Osteocyte (in vitro differentiated cells): ENCODE measurements at regions not wholly inside any gene's neighbourhood (a gene's known extent, or its start where the extent isn't known, plus 50 kb on each side); places are given as distances from the start of the nearest gene placed in this dataset.

ENCODE experiments used
- DNase-seq: peaks from one replicate; pipeline ENCODE4 v3.0.0; 2021; ENCODE audit warnings: mixed read lengths; ENCODE audit not compliant: unreplicated experiment; ENCODE audit errors: extremely low spot score
- H3K27ac Mint-ChIP-seq: one replicate; pipeline ENCODE4 v1.8.0; 2021; ENCODE audit warnings: mild to moderate bottlenecking, mixed read lengths; ENCODE audit not compliant: unreplicated experiment
- H3K27me3 Mint-ChIP-seq: one replicate; pipeline ENCODE4 v1.8.0; 2021; ENCODE audit warnings: mixed read lengths; ENCODE audit not compliant: unreplicated experiment
- H3K36me3 Mint-ChIP-seq: one replicate; pipeline ENCODE4 v1.8.0; 2021; ENCODE audit warnings: mixed read lengths; ENCODE audit not compliant: unreplicated experiment
- H3K4me1 Mint-ChIP-seq: one replicate; pipeline ENCODE4 v1.8.0; 2021; ENCODE audit warnings: mixed read lengths; ENCODE audit not compliant: unreplicated experiment
- H3K4me3 Mint-ChIP-seq: one replicate; pipeline ENCODE4 v1.8.0; 2021; ENCODE audit warnings: mild to moderate bottlenecking, moderate library complexity, mixed read lengths; ENCODE audit not compliant: unreplicated experiment
- H3K9me3 Mint-ChIP-seq: one replicate; pipeline ENCODE4 v1.8.0; 2021; ENCODE audit warnings: mixed read lengths; ENCODE audit not compliant: unreplicated experiment
- CTCF ChIP-seq: fragments of 200-600 bp; sonication (generic); IDR thresholded peaks from 2 replicates; pipeline ENCODE4 v1.5.0; 2021; ENCODE audit warnings: antibody characterized with exemption, mild to moderate bottlenecking, moderate library complexity

GRCh38 chr2:171626949-171627348 lies 60.3 kb upstream of the DYNC1I2 start:
- no peak overlapping the region for H3K4me3 Mint-ChIP-seq
- no peak overlapping the region for H3K27ac Mint-ChIP-seq
- peaks cover 10% of the 10 kb centered on the region for H3K27me3 Mint-ChIP-seq
- DNase-seq = no peak
- peaks cover 14% of the 10 kb centered on the region for H3K4me1 Mint-ChIP-seq
- TF ChIP-seq CTCF = no peak
- peaks cover 13% of the 10 kb centered on the region for H3K9me3 Mint-ChIP-seq
- peaks cover under 1% of the 10 kb centered on the region for H3K36me3 Mint-ChIP-seq

DNA sequence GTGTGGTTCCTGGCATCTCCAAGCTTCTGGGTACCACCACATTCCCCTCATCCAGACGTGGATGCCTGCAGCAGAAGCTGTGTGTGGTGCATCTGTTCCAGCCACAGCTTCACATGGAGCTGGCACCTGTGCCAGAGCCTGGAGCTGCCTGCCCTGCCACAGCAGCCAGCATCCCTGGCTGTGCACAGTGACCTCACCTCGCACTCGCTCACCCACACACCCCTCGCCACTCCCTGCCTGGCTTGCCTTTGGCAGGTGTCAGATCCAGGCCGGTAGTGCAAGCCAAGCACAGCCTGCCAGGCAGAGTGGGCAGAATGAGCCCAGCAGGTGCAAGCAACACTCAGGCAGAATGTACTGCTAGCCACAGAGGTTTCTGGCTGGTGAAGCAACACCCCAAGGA lies 59.9 kb upstream of the DYNC1I2 start:
- Mint-ChIP-seq H3K27me3 (peaks cover 10% of the 10 kb centered on the region), H3K36me3 (peaks cover 2% of the 10 kb centered on the region), H3K4me1 (peaks cover 14% of the 10 kb centered on the region), H3K27ac (no peak overlapping the region), H3K9me3 (peaks cover 13% of the 10 kb centered on the region), H3K4me3 (no peak overlapping the region)
- no peak for TF ChIP-seq CTCF
- no peak for DNase-seq

DNA sequence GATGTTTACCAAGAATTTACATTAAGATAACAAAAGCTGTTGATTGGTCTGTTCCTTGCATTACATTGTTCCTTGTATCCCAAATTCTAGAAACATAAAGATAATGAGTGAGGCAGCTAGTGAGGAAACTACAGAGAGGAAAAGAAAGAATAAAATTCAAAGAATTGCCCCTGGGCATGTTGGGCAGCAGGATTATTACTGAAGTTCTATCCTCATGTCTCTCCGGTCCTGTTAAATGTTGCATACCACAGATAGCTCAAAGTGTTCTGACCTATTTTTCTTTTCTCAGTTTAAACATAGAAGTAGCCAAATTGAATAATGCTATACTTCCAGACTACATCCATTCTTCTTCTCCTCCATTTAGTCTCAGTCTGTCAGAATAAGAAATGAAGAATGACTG lies 58.2 kb upstream of the DYNC1I2 start:
- DNase-seq = no peak
- H3K27me3 Mint-ChIP-seq = peaks cover 14% of the 10 kb centered on the region
- TF ChIP-seq CTCF = no peak
- no peak overlapping the region for H3K4me3 Mint-ChIP-seq
- H3K36me3 Mint-ChIP-seq = peaks cover 2% of the 10 kb centered on the region
- peaks cover 13% of the 10 kb centered on the region for H3K9me3 Mint-ChIP-seq
- peaks cover 14% of the 10 kb centered on the region for H3K4me1 Mint-ChIP-seq
- peak overlapping the region; percentile 56 for H3K27ac Mint-ChIP-seq

DNA sequence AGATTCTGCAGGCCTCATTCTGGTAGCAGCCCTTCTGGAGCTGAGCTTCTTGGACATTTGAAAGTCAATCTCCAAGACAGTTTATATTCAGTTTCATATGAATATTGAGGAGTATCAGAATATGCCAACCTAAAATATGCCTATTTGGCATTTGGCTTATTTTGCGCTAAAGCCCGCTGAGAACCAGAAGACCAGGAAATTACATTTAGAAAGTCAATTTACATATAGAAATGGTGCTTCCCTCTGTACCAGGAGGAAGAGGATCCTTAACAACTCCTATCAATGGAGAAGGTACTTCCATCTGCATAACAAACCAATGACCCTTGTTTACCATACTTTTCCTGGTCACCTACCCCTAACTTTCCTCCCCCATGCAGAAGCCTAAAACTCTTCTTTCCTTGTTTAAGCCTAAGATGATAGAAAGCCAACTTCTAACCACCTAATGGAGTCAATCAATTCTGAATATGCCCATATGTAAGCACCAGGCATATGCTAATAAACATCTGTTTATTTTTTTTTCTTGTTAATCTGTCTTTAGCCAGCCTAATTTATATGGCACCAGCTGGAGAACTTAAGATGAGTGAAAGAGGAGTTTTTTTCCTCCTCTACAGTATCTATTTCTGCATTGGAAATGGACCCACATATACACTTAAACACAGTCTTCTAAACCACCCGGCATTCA lies 57.0 kb upstream of the DYNC1I2 start:
- H3K4me1 Mint-ChIP-seq = peaks cover 14% of the 10 kb centered on the region
- TF ChIP-seq CTCF = no peak
- no peak overlapping the region for H3K27ac Mint-ChIP-seq
- peaks cover 2% of the 10 kb centered on the region for H3K36me3 Mint-ChIP-seq
- H3K27me3 Mint-ChIP-seq = peaks cover 10% of the 10 kb centered on the region
- no peak overlapping the region for H3K4me3 Mint-ChIP-seq
- peaks cover 13% of the 10 kb centered on the region for H3K9me3 Mint-ChIP-seq
- DNase-seq = no peak

DNA sequence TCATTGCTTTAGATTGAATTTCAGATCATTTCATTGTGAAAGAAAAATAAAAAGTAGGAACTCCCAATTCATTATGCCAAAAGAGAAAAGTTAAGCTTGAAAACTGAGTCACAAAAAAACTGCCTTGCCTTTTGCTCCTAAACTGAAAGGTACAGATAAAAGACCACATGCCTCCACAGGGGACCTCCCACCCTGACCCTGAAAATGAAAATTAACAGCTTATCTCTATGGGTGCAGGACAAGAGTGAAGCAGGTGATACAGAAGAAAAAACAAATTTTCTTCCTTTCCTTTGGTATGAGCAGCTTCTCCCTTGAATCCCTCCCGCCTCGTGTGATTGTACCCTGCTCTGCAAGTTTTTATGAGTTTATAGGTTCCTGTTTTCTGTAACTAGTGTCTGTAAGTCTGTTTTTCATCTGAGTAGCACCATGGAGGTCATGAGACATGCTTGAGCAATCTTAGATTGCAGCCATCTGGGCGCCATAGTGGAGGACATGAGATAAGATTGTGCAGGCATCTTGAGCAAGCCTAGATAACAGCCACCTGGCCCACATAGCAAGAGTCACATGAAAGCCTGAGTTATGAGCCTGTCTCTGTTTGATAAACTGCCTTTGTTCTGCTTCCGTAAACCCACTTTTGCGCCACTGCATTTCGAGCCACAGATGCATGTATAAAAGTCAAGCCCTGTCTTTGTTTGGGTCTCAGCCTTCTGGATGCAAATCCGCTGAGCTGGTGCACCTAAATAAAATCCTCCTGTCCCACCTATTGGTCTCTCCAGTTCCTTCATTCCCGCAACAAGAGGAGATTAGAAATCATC lies 56.2 kb upstream of the DYNC1I2 start:
- no peak for TF ChIP-seq CTCF
- H3K36me3 Mint-ChIP-seq = peaks cover 2% of the 10 kb centered on the region
- peaks cover 14% of the 10 kb centered on the region for H3K4me1 Mint-ChIP-seq
- DNase-seq = no peak
- H3K4me3 Mint-ChIP-seq = no peak overlapping the region
- H3K9me3 Mint-ChIP-seq = peaks cover 13% of the 10 kb centered on the region
- peaks cover 8% of the 10 kb centered on the region for H3K27me3 Mint-ChIP-seq
- H3K27ac Mint-ChIP-seq = no peak overlapping the region
